ENCODE measurements at regions not wholly inside any gene's neighbourhood (a gene's known extent, or its start where the extent isn't known, plus 50 kb on each side); places are given as distances from the start of the nearest gene placed in this dataset.
A peak's percentile ranks its signal among the peaks of the same experiment; 100 is the strongest.

DNA sequence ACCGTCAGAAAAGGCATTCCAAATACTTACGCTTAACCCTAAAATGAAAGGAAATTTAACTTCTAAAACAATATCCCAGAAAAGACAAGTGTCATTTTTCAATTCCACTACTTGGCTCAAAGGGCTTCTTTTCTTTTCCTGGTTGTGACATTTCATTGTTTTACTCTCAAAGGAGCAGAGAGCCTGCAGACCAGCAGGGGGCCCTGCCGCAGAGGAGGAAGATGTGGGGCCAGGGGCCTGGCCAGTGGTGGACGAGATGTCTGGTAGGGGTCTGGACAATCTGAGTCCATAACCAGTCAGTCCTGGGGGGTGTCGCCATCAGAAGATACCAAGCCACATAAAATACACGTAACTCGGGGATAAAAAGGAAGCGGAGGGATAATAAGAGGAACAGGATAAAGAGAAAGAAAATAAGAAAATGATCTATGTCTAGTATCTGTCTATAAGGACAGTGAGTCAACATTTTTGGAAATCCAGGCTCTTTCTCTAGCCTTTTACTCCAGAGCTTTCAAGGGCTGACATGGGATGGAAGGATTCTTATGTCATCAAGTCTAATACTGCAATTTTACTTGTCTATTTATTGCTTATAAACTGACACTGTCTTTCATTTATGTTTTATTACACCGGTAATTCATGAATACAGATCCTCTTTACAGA is 54.2 kb upstream of the ARHGEF3 start:
- DNase-seq (no peak), ATAC-seq (ENCODE audit: low read depth in 2 of 2) (no peak)
- peaks cover 0 to 4% (median 2%) of the 10 kb centered on the region in 3 donors for H3K4me1 Mint-ChIP-seq
- H3K36me3 Mint-ChIP-seq, result no peaks in the 10 kb centered on the region
- H3K27ac Mint-ChIP-seq, result peak overlapping the region in 2 of 6 donors; percentile 4 to 18
- H3K4me3 Mint-ChIP-seq, result no peak overlapping the region
- H3K9me3 Mint-ChIP-seq, result no peaks in the 10 kb centered on the region
- H3K27me3 Mint-ChIP-seq, result peaks cover 0 to 8% (median 0%) of the 10 kb centered on the region in 3 donors

DNA sequence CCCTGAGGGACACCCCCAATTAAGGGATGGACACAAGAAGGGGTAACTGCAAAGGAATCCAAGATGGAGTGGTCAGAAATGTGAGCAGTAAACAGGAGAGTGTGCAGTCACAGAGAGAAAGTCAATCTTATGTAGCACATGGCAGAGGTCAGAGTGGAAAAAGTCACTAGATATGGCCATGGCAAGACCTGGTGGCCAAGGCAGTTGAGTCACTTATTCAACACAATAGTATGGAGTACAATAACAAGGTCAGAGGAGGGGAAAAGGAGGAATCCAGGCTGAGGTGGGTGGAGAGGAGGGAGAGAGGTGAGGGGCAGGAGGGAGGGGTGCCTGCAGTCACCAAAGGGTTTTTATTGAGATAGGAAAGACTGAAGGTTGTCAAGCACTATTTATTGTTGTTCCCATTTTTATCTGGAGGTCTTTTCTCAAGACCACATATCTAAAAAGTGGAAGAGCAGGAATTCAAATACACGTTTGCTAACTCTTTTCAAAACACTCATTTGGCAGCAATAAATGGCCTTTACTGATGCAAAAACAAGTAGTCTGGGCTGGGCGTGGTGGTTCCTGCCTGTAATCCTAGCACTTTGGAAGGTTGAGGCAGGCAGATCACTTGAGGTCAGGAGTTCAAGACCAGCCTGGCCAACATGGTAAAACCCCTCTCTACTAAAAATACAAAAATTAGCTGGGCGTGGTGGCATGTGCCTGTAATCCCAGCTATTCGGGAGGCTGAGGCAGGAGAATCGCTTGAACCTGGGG is 53.3 kb upstream of the ARHGEF3 start:
- Mint-ChIP-seq H3K4me1 (peaks cover 0 to 4% (median 2%) of the 10 kb centered on the region in 3 donors), H3K27me3 (peaks cover 0 to 8% (median 0%) of the 10 kb centered on the region in 3 donors), H3K27ac (peak overlapping the region in 1 of 6 donors; percentile 20), H3K4me3 (no peak overlapping the region), H3K36me3 (no peaks in the 10 kb centered on the region), H3K9me3 (no peaks in the 10 kb centered on the region)
- no peak for DNase-seq
- ATAC-seq (ENCODE audit: low read depth in 2 of 2), result no peak

DNA sequence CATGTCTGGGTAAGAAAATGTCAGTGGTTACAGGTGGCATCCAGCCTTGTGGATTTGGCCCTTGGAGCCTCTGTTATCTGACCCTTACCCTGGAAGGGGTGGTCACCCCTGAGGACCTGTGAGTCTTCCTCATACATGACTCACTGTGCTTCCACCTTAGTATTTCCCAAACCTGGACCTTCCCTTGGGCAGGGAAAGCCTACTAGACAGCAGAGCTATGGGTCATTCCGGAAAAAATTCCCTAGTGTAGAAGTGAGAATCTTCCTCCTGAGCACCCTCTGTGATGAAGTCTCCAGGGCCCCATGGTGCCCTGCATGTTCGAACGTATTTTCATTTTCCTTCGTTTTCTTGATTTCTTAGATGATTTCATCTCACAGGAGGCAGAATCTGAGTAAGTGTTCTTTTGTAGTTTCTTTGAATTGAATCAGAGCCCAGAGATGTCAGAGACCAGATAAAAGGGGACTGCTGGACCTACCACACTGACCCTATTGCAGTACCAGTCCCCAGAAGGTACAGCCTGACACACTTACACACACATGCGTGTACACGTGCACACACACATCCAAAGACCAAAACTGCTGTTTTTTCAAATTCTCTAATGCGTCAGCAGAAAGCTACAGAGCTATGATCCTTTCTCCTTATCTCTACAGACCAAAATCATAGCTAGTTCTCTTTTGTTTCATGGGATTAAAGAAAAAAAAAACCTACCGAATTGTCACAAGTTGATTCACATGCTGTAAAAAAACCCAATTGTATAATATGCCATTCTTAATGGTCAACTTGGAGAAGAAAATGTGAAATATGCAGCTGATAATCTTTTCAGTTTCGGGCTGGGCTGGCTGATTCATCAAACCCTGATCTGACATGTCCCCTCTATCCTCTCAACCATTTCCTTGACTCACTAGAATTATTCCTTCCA is 50.5 kb upstream of the ARHGEF3 start:
- Mint-ChIP-seq H3K27ac (no peak overlapping the region), H3K27me3 (peaks cover 0 to 8% (median 0%) of the 10 kb centered on the region in 3 donors), H3K9me3 (no peaks in the 10 kb centered on the region), H3K4me1 (peaks cover 0 to 4% (median 2%) of the 10 kb centered on the region in 3 donors), H3K4me3 (no peak overlapping the region), H3K36me3 (no peaks in the 10 kb centered on the region)
- ATAC-seq (ENCODE audit: low read depth in 2 of 2) (no peak), DNase-seq (no peak)
